GM19238 (cell line): ENCODE measurements at regions not wholly inside any gene's neighbourhood (a gene's known extent, or its start where the extent isn't known, plus 50 kb on each side); places are given as distances from the start of the nearest gene placed in this dataset.

Experiments
- DNase-seq: peaks from one replicate; pipeline ENCODE4 v3.0.0; 2011; ENCODE audit warnings: low spot score; ENCODE audit not compliant: insufficient read length

- no peak for DNase-seq
These were observed 66.2 kb upstream of the DYRK2 start for GRCh38 chr12:67582238-67582834.

GRCh38 chr12:67582844-67583243, 65.7 kb upstream of the DYRK2 start:
- DNase-seq, result no peak

GRCh38 chr12:67586951-67587350, 61.6 kb upstream of the DYRK2 start:
- DNase-seq, result no peak

GRCh38 chr12:67589078-67589477, 59.5 kb upstream of the DYRK2 start:
- no peak for DNase-seq

GRCh38 chr12:67590149-67590790, 58.3 kb upstream of the DYRK2 start:
- DNase-seq, result no peak

GRCh38 chr12:67592228-67593011, 56.1 kb upstream of the DYRK2 start:
- peak; percentile 7 for DNase-seq

- no peak for DNase-seq
These were observed 55.5 kb upstream of the DYRK2 start for GRCh38 chr12:67593041-67593440.

GRCh38 chr12:67593461-67594330, 54.8 kb upstream of the DYRK2 start:
- no peak for DNase-seq

- no peak for DNase-seq
These were observed 53.7 kb upstream of the DYRK2 start for GRCh38 chr12:67594888-67595287.

GRCh38 chr12:67595365-67595764, 53.2 kb upstream of the DYRK2 start:
- DNase-seq, result no peak

- no peak for DNase-seq
These were observed 49.9 kb upstream of the DYRK2 start for GRCh38 chr12:67598598-67598997.
